GM19351 (cell line): ENCODE measurements at regions not wholly inside any gene's neighbourhood (a gene's known extent, or its start where the extent isn't known, plus 50 kb on each side); places are given as distances from the start of the nearest gene placed in this dataset.
"Not testable (repeated sequence)": the region's sequence is repeated elsewhere in the genome, so short reads cannot be mapped to it uniquely, and the experiment has no call there.

Experiments used
- ATAC-seq: cut with Tn5 transposase; IDR thresholded peaks from one replicate; pipeline ENCODE4 v1.9.1; 2021; ENCODE audit warnings: mild to moderate bottlenecking, moderate library complexity; ENCODE audit not compliant: unreplicated experiment

DNA sequence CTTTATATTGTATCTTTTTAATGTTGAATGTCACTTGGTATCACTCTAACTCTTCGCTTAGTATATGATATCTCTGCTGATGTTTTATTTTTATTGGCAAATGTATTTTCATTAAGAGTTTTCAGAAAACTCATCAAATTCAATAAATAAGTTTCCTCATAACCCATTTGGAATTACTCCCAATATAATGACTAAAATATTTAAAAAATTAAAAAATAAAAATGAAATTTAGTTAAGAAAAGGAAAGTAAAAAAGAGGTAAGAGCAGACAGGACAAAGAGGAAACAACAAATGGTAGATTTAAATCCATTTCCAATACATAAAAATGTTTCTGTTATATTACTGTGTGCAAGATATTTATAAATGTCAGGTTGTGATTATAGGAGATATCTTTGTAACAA lies 548.9 kb upstream of the SPRY2 start:
- ATAC-seq, result no peak

DNA sequence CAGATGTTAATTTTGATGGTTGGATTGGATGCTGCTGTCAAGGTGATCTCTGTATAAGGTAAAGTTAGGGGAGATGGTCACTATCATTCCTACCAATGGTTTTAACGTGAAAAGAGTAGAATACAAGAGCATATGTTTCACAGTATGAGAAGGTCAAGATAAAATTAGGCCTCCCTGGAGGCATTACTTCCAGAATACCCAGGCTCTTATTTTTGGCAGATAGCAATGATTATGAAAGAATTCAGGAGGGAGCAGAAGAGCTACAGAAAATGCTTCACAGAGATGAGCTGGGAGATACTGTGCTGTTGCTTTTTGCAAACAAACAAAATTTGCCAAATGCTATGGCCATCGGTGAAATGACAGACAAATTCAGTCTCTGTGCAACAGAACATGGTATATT lies 547.5 kb upstream of the SPRY2 start:
- ATAC-seq, result no peak

DNA sequence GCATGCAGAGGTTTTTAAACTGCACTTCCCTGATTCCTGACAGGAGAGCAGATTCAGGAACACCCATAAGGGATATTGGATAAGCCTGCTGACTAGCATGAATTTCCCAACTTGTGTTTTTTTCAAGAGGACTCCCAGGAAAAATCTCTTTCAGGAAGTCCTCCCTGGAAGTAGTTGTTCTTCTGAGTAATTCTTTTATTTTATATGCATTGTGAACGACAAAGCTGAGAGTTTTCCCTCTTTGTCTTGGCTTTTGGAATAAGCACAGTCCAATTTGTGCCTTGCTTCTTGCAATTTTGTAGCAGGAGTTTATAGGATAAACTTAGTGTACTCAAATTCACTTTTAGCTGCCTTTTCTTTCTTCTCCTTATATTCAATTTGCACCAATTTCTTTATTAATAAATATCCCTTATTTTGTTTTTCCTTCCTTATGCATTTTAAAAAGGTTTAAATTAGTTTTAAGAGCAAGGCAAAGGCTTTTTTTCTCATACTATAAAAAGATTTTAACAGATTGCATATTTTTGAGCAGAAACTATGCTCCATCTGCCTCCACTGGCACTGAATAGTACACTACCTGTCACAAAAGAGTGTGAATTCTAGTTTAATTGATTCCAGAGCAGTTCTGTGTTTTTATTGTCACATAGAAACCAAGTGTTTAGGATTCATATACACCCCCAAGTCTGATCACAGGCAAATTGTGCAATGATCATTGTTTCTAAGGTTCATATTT lies 543.3 kb upstream of the SPRY2 start:
- ATAC-seq, result no peak

DNA sequence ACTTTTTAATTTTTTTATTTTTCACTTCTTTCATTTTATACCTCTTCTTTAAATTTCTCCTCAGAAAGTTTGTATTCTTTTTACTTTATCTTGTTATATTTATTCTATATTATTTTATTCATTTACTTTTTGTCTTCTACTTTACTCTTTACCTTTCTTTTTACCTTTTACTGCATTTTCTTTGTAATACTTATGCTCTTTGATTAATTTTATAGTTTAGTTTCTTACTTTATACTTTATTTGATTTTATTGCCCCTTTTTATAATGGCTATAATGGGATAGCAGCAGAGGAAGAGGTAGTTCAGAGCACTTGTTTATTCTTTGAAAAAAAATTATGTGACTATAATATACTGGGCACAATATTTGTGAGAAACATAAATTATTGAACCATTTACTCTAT lies 542.6 kb upstream of the SPRY2 start:
- ATAC-seq, result no peak

DNA sequence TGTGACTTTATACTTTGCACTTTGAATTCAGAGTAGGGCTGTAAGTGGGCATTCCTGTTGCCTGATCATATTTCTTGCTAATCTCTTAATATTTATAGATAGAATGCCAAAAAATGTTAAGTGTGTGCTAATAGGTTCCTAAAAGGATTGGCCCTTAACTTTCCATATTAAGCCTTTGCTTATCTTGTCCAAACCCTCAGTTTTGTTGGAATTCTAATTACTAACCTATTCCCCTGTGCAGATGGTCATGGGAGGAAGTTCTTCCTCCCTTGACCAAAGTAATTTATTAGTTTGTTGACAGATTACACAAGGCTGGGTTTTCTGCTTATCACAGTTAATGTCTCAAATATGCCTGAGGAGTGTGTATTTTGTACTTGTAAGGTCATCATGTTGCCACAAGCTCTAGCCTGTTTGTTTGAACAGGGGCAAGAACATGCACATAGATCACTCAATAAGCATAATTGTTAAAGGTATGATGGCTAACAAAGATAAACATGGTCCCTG lies 541.1 kb upstream of the SPRY2 start:
- ATAC-seq, result no peak

DNA sequence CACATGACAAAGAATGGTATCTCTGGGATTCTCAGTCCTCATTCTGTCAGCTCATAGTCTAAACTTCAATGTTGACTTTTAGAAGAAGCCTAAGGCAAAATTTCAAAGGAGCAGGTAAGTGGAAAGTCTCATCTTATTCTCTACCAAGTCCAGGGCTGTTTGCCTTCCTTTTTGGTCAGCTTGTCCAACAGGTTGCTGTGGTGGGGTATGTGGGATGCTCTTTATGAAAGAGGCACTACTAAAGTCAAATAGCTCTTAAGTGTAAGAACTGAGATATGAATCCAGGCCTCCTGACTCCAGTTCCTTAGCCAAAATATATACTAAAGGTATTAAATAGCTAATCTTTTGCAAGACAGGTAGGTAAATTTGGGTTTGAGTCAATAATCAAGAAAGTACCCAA lies 540.6 kb upstream of the SPRY2 start:
- no peak for ATAC-seq

DNA sequence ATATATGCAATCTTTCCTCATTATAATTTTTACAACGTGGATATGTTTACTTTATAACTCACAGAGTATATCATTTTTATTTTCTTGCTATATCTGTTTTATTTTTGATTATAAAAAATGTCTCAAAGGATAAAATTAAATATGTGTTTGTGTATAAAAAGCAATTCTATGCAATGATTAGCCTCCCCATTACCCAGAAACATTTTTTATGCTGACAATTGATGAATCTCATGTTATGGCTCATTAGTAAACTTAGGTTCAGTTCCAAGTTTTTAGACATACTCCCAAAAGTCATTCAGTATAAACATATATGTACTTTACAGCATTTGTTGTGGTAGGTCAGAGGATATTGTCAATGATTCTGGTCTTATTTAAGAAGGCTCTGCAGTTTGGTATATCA lies 540.1 kb upstream of the SPRY2 start:
- no peak for ATAC-seq

DNA sequence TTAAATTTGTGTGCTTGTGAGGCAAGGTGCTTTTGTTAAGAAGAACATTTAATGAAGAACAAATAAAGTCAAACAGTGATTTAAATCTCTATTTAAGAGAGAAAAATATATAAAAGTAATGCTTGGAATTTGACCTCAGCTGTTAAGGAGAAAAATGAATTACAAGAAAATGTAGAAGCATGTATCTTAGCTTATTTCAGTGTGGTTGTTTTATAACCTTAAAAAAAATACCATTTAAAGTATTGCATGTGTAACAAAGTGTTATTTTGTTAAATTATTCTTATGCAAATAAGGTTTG lies 537.0 kb upstream of the SPRY2 start:
- ATAC-seq, result no peak

DNA sequence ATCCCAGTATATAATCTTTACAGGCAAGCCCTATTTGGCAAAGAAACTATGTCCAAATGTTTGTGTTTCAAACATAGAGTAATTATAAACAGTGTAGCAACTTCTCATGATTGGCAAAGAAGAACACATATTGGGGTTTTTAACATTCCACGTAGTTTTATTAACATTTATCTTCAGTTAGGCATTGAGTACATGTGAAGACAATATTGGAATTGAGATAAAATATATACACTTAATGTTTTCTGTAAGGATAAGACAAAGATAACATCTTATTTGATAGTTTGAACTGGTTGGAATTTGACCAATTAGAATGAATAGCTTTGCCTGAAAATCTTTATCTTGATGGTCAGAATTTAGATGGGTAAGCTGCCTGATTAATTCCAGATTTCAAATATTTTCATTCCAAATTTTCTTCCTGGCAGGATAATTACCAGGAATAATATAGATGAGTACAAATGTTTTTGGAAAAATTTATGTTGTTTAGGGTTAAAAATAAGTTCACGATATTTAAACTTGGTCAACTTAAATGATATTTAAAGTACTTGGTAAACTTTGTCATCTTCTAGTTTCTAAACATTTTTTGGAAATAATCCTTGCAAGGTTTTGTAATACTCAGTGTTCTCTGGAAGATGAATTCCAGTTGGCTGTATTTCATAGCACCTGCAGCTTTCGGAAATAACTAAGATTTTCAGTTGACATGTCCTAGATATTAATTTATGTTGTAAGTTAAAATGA lies 536.5 kb upstream of the SPRY2 start:
- no peak for ATAC-seq

DNA sequence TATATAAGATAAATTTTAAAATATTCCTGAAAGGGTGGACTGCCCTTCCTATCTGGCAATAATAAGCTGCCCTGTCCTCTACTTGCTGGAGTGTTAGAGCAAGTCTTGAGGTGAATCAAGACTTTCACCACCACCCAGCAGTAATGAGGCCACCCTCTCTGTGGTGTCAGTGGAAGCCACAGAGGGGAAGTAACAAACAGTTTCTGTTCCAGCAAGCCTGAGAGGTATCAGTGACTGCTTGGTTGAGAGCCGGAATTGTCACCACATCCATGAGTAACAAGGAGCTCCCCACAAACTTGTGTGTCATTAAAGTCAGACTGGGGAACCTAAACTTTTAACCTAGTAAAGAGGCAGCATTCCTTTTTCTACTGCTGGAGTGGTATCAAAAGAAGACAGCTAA lies 532.7 kb upstream of the SPRY2 start:
- no peak for ATAC-seq

DNA sequence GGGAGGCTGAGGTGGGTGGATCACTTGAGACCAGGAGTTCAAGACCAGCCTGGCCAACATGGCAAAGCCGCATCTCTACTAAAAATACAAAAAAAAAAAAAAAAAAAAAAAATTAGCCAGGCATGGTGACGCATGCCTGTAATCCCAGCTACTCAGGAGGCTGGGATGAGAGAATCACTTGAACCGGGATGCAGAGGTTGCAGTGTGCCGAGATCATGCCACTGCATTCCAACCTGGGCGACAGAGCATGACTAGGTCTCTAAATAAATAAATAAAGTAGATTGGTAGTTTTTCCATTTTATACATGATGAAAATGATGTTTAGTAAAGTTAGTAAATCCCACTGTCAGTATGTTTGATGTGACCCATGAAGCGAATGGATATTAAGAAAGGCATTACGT lies 531.0 kb upstream of the SPRY2 start:
- not testable (repeated sequence) for ATAC-seq

DNA sequence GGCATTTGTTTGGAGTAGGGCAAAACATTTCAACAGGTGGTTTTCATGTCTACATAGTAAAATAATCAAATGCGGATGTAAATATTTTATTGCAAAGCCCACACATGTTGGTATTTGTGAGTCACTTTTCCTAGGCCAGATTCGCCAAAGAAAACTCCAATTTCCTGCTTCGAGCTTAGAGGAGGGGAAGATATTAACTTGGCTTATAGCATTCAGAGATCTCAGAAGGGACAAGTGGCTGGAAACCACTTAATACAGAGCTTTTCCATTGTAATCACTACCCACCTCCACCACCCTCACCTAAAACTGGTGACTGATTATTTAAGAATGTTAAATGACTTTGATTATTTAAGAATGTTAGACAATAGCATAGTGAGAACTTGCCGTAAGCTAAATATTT lies 530.6 kb upstream of the SPRY2 start:
- ATAC-seq, result no peak

DNA sequence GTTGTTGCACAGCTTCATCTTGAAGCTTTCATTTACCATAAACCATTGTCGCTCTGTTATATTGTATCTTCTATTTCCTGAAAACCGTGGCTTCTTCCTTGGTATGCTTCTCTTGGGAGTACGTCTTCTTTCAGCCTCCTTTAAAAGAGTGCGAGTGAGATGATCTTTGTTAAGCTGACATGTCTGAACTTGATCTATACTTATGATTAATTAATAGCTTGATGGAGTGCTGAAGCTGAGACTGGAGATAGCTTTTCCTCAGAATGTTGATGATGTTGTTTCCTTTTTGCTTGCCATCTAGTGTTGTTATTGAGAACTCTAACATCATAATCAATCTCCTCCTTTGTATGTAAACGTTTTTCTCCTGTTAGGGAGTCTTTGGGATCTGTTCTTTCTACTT lies 529.3 kb upstream of the SPRY2 start:
- ATAC-seq, result no peak

DNA sequence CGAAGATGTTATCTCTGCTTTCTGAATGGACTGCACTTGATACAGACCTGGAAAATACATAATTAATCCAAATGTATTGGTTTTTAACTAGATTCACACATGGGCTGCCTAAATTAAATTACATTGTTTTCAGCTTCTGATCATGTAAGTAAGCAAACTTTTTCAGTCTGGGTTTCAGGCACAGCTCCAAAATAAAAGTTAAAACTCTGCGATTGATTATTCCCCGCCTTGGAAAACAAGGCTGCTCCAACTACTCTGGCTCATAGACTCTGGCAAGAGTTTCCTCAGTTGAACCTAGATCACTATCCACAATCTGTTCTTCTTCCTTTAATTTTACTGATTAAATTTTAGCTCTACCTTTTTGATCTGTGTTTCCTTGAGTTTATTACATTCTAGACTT lies 526.0 kb upstream of the SPRY2 start:
- ATAC-seq, result no peak

DNA sequence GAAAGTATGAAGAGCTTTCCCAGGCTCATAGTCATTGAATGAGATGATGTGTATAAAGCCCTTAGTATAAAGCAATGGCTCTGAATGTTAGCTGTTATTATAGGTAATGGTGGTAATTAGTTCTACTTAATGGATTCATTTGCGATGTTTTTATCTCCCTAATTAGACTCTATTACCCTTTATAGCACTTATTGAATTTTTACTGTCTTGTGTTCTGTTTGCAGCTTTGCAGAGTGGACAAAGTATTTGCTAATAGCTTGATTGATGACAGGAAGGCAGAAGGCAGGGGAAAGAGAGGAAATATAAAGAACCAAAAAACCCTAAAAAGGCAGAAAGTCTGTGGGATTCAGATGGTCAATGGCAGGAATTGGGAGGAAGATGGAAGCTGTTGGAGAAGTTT lies 524.4 kb upstream of the SPRY2 start:
- no peak for ATAC-seq

DNA sequence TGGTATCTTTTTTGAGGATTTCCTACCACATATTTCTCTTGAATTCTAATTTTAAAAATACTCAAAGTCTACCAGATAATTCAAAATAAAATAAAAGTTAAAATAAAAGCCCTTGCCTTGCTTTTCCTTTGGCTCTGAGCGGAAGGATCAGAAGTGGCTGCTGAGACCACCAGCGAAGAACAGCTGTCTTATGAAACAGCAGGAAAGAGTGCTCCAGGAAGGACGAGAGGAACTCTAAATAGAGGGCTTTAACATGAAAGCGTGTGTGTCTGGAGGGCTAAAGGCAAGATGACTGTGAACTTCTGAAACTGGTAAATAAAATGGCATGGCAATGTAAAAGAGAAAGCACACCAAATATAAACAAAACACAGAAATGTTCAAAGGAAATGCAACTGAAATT lies 521.5 kb upstream of the SPRY2 start:
- no peak for ATAC-seq

DNA sequence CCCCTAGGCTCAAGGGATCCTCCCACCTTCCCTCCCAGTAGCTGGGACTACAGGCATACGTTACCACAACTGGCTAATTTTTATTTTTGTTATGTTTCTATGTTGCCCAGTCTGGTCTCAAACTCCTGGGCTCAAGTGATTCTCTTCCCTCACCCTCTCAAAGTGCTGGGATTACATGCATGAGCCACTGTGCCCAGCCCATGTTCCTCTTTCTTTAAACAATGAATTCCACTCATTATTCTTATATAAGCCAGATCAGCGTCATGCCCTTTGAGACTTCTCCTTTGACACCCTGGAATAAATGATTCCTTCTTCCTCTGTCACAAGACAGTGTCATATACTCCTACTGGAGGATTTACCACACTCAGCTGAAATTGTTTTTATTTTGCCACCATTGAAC lies 519.9 kb upstream of the SPRY2 start:
- no peak for ATAC-seq

DNA sequence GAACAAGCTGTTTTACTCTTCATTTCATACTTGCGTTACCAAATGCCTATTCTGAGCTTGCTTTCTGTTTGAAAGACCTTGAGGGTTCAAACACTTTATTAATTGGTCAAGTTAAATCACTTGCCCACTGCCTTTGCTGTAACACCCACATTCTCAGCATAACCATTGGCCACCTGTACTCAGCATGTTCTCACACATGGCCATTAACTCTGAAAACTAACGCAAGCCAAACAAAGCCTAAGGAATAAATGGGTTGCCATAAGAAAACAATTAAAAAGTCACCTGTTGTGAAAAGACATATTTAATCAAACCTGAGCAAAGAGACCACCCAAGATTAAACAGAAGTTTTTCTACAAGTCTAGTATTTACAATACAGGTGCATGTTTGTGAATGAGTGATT lies 517.2 kb upstream of the SPRY2 start:
- ATAC-seq, result no peak

DNA sequence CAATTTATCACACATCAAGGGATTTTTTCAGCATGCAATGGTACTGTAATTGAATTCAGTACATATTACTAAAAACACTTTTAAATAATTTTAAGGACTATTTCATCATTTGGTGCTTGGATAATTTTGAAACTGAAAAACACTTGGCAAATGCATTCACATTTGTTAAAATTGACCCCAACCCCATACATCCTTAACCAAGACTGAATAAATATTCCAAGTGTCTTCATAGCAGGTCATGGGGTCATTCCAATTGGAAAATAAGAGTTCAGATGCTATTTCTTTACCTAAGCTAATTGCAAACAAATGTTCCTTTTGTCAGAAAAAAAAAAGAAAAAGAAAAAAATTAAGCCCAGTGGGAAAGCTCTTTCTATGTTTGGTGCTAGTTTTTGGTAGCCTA lies 516.4 kb upstream of the SPRY2 start:
- no peak for ATAC-seq

DNA sequence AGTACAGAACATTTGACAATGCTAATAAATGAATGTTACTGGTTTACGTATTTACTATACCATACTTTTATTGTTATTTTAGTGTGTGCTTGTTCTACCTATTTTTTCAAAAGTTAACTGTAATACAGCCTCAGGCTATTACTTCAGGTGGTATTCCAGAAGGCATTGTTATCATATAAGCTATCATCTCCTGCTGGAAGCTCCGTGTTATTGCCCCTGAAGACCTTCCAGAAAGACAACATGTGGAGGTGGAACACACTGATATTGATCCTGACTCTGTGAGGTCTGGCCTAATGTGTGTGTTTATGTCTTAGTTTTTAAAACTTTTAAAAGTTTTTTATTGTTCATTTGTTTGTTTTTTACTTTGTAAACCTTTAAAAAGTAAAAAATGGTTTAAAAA lies 509.8 kb upstream of the SPRY2 start:
- no peak for ATAC-seq

DNA sequence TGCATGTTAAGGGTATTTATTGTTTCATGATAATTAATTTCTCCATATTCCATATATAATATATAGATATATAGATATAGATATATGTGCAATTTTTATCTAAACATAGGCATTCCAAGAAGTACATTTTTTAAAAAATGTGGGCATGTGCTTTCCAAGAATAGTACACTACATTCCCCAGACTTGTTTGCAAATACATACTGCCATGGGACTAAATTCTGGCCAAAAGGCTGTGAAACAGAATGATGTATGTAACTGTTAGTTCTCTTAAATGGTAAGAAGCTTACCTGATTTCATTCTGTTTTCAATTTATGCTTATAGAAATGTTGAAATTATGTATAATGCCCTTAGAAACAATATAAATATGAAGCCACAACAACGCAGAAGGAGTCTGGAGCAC lies 503.2 kb upstream of the SPRY2 start:
- ATAC-seq, result no peak

DNA sequence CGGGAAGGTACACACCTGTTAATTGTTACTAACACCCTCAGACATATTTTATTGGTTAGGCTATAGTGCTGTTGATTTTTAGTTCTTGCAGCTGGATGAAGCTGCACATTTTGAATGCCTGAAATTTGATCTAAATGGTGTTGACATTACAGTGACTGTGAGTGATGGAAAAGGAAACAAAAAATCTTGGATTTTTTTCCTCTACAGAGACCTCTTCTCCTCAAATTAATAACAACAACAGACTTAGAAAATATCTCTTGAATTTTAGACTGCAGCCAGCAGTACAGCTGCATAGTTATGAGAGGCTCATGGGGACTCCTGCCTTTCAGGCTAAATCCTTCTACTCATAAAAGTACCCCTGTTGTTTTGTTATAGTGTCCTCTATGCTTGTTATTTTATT lies 500.5 kb upstream of the SPRY2 start:
- ATAC-seq, result no peak
